H1 (cell line): ENCODE measurements at regions not wholly inside any gene's neighbourhood (a gene's known extent, or its start where the extent isn't known, plus 50 kb on each side); places are given as distances from the start of the nearest gene placed in this dataset.
A peak's percentile ranks its signal among the peaks of the same experiment; 100 is the strongest.

Source experiments
- CTCF ChIP-seq, 3 experiments: IDR thresholded peaks; 1 replicate in 2 of 3; 2 replicates in 1 of 3; pipeline versions ENCODE4 v1.5.1 to v1.6.1; 2011; ENCODE audit warnings: low read length in 3 of 3, mild to moderate bottlenecking in 3 of 3, inconsistent platforms in 2 of 3, low read depth in 1 of 3, moderate library complexity in 1 of 3; ENCODE audit not compliant: insufficient read depth in 1 of 3; ENCODE audit errors: control extremely low read depth in 1 of 3

DNA sequence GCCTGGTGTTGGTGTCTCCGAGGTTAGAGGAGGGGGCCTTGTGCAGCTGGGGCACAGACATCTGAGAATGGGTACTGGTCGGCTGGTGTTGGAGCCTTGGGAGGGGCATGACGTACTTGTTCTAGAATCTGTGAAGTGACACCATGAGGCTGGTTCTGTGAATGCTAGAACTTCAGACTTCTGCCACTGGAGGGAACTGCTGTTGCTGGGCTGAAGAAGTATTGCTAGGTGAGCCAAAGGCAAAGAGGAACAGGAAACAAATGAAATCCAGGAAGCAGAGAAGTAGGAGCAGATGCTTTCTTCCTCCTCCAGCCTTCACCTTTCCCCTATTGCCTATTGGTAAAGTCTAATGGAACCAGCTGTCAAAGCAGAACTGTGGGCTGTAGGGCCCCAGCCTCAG is 120.9 kb upstream of the DDIT4L start (continued):
- peak in 2 of 3 experiments; percentile 45 to 49; a peak in 2 of 4 replicates for TF ChIP-seq CTCF (IDR thresholded peaks at IDR 0.05; ENCODE audit: control extremely low read depth in 1 of 3, insufficient read depth in 1 of 3, low read depth in 1 of 3, low read length in 3 of 3)
- TF ChIP-seq, all 59 proteins: peak for 2
